ENCODE measurements at regions not wholly inside any gene's neighbourhood (a gene's known extent, or its start where the extent isn't known, plus 50 kb on each side); places are given as distances from the start of the nearest gene placed in this dataset.

DNA sequence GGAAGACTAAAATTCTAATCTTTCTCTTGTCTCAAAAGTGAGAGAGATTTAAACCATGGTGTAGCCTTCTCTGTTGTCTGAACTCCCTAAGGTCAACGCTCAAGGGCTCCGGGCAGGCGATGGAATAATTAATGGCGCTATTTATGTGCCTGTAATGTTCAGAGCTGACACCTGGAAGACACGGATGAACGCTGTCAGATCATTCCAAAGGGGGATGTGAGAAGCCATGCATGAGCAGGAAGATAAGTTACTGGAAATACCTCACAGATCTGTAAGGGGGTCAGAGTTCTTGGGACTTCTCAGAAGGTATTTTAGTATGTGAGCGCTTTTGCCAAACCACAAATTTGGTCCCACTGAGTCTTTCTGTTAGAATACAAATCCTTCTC, 73.3 kb upstream of the MTPN start:
- no peak overlapping the region for H3K27ac Mint-ChIP-seq
- Histone ChIP-seq H2BK5ac (ENCODE audit: insufficient read length, low read length) (no peak overlapping the region), H4K5ac (ENCODE audit: insufficient read length, low read depth, low read length) (no peak overlapping the region), H3K27ac (ENCODE audit: insufficient read length, low read depth, low read length) (no peak overlapping the region), H3K27me3 (ENCODE audit: insufficient read depth, low read length) (no peaks in the 10 kb centered on the region), H3K79me2 (ENCODE audit: insufficient read depth, low read length) (no peaks in the 10 kb centered on the region), H2BK120ac (ENCODE audit: low read depth, low read length, poor library complexity, severe bottlenecking) (no peak overlapping the region), H4K20me1 (ENCODE audit: control insufficient read depth, insufficient read depth, insufficient read length) (no peaks in the 10 kb centered on the region), H3K56ac (ENCODE audit: insufficient read length, low read depth, low read length) (no peak overlapping the region), H3K23ac (ENCODE audit: insufficient read length, low read depth, low read length) (no peak overlapping the region), H3T11ph (ENCODE audit: low read length) (no peak overlapping the region), H3K4me1 (ENCODE audit: insufficient read depth, low read length) (no peaks in the 10 kb centered on the region), H2AFZ (ENCODE audit: low read length) (no peak overlapping the region), H3K79me1 (ENCODE audit: insufficient read depth, low read depth, low read length, poor library complexity, severe bottlenecking) (no peaks in the 10 kb centered on the region), H3K9me3 (ENCODE audit: control insufficient read depth, low read depth, low read length) (no peaks in the 10 kb centered on the region), H3K4me2 (ENCODE audit: insufficient read depth, insufficient read length, low read length) (no peak overlapping the region), H2BK12ac (ENCODE audit: insufficient read length, low read depth, low read length) (no peak overlapping the region), H3K9ac (ENCODE audit: extremely low read depth, insufficient read length, low read length) (no peak overlapping the region), H2AK5ac (ENCODE audit: insufficient read length, low read length) (no peak overlapping the region), H2BK15ac (ENCODE audit: low read depth, low read length) (no peak overlapping the region), H4K8ac (replicated peaks; ENCODE audit: insufficient read length, low read depth, low read length) (no peak overlapping the region), H3K18ac (ENCODE audit: insufficient read length, low read depth, low read length) (no peak overlapping the region), H3K14ac (ENCODE audit: insufficient read depth, low read length) (no peak overlapping the region), H4K91ac (ENCODE audit: insufficient read length, low read depth, low read length) (no peak overlapping the region), H3K23me2 (ENCODE audit: insufficient read length, low read depth, low read length, poor library complexity, severe bottlenecking) (no peaks in the 10 kb centered on the region), H3K4ac (ENCODE audit: low read depth, low read length) (no peak overlapping the region), H2BK20ac (ENCODE audit: low read depth, low read length, poor library complexity, severe bottlenecking) (no peak overlapping the region)
- H3K9me3 Mint-ChIP-seq: peaks cover 3 to 7% of the 10 kb centered on the region in 2 experiments; a peak in 2 of 5 replicates
- WGBS (ENCODE audit: extremely low coverage, insufficient read length, low lambda C conversion rate): no CpG with 5 or more reads among the region's 7 CpGs
- DNase-seq: no peak
- TF ChIP-seq, protein P1, sequence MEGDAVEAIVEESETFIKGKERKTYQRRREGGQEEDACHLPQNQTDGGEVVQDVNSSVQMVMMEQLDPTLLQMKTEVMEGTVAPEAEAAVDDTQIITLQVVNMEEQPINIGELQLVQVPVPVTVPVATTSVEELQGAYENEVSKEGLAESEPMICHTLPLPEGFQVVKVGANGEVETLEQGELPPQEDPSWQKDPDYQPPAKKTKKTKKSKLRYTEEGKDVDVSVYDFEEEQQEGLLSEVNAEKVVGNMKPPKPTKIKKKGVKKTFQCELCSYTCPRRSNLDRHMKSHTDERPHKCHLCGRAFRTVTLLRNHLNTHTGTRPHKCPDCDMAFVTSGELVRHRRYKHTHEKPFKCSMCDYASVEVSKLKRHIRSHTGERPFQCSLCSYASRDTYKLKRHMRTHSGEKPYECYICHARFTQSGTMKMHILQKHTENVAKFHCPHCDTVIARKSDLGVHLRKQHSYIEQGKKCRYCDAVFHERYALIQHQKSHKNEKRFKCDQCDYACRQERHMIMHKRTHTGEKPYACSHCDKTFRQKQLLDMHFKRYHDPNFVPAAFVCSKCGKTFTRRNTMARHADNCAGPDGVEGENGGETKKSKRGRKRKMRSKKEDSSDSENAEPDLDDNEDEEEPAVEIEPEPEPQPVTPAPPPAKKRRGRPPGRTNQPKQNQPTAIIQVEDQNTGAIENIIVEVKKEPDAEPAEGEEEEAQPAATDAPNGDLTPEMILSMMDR (conservative IDR thresholded peaks at IDR 0.05): no peak
- 0 out of 7 replicates have a peak, but pooled peaks cover 0 to 8% (median 0%) of the 10 kb centered on the region in 3 experiments for H3K36me3 Mint-ChIP-seq (ENCODE audit: insufficient read depth in 1 of 3, low read depth in 3 of 3)
- no peak overlapping the region for H3K4me3 Mint-ChIP-seq
- no peaks in the 10 kb centered on the region for H3K27me3 Mint-ChIP-seq (ENCODE audit: low read depth)
- H3K4me1 Mint-ChIP-seq: no peaks in the 10 kb centered on the region
